Neural cell (in vitro differentiated cells): ENCODE measurements at regions not wholly inside any gene's neighbourhood (a gene's known extent, or its start where the extent isn't known, plus 50 kb on each side); places are given as distances from the start of the nearest gene placed in this dataset.

Experiments used
- EP300 ChIP-seq: fragments of 450-650 bp; conservative IDR thresholded peaks from 2 replicates; pipeline ENCODE4 v1.6.1; 2014; ENCODE audit warnings: antibody characterized with exemption, mild to moderate bottlenecking, moderate library complexity; ENCODE audit not compliant: poor library complexity, severe bottlenecking
- EZH2 ChIP-seq: fragments of 200-600, 300-800 bp; shearing (Covaris generic), sonication (generic); IDR thresholded peaks from 2 replicates; pipeline ENCODE4 v1.6.1; 2014; ENCODE audit warnings: antibody characterized with exemption, low read length, borderline replicate concordance, mild to moderate bottlenecking; ENCODE audit not compliant: insufficient read depth, poor library complexity, severe bottlenecking

- TF ChIP-seq EP300 (no peak), EZH2 (no peak)
These were observed 143.6 kb upstream of the ZNF521 start for GRCh38 chr18:25495606-25496005.
